ENCODE measurements at regions not wholly inside any gene's neighbourhood (a gene's known extent, or its start where the extent isn't known, plus 50 kb on each side); places are given as distances from the start of the nearest gene placed in this dataset.

DNA sequence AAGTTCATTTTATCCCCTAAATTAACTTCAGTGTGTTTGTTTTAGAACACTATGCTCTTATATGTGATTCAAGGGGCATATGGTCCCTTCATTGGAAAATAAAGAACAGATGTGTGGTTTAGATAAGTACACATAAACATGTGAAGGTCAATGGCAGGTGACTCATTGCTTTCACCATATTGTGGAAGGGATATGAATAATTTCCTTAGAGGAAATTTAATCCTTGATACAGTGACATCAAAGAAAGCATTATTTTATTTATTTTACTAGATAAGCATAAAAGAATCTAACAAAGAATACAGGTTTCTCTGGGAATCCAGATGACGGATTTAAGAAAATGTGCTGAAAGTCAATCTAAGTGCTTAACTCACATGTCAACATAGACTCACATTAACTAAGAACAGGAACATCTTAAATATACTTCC is 373.5 kb downstream of the KCTD12 start:
- no peaks in the 10 kb centered on the region for H3K27me3 ChIP-seq
- no peaks in the 10 kb centered on the region for H3K9me3 ChIP-seq
- H3K27ac ChIP-seq: no peak overlapping the region
- H3K36me3 ChIP-seq: no peaks in the 10 kb centered on the region
- no peak overlapping the region for H3K4me3 ChIP-seq
- DNase-seq (ENCODE audit: low spot score): no peak
- TF ChIP-seq, protein P1, sequence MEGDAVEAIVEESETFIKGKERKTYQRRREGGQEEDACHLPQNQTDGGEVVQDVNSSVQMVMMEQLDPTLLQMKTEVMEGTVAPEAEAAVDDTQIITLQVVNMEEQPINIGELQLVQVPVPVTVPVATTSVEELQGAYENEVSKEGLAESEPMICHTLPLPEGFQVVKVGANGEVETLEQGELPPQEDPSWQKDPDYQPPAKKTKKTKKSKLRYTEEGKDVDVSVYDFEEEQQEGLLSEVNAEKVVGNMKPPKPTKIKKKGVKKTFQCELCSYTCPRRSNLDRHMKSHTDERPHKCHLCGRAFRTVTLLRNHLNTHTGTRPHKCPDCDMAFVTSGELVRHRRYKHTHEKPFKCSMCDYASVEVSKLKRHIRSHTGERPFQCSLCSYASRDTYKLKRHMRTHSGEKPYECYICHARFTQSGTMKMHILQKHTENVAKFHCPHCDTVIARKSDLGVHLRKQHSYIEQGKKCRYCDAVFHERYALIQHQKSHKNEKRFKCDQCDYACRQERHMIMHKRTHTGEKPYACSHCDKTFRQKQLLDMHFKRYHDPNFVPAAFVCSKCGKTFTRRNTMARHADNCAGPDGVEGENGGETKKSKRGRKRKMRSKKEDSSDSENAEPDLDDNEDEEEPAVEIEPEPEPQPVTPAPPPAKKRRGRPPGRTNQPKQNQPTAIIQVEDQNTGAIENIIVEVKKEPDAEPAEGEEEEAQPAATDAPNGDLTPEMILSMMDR (IDR thresholded peaks at IDR 0.05): no peak
- no peaks in the 10 kb centered on the region for H3K4me1 ChIP-seq

DNA sequence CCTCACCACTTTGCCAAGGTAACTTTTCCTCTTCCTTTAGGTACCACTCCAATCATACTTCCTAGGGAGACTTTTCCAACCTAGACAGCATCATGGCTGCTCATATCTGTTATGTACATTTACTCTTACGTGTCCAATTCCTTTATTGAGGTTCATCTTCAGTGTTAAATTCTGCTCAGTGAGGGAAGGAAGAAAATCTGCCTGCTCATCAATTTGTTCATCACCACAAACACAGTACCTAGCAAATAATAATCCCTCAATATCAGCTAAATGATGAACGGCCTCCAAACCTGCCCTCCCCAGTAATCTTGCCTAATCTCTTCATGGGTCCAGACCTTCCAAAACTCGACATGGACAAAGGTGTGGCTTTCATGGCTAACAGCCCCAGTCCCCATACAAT is 380.8 kb downstream of the KCTD12 start:
- Histone ChIP-seq H3K9me3 (no peaks in the 10 kb centered on the region), H3K27ac (no peak overlapping the region), H3K36me3 (no peaks in the 10 kb centered on the region), H3K27me3 (no peaks in the 10 kb centered on the region), H3K4me1 (no peaks in the 10 kb centered on the region), H3K4me3 (no peak overlapping the region)
- no peak for DNase-seq (ENCODE audit: low spot score)
- TF ChIP-seq, protein P1 (IDR thresholded peaks at IDR 0.05): no peak

DNA sequence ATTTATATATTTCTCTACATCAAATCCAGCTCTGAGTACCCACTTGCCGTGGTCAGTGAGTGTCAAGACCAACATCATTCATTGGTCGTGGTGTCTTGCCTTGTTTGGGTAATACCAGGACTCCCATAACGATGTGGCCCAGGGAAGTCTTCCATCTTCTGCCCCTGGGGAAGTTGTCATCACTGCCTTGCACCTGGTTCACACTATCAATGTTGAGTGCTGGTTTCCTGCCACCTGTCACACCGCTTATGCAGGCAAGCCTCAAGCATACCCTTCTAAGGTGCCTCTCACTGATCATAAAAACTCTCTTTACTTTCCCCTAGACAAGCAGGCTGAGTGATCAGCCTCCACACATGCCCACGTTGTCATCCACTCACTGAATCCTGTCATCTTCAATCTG is 382.4 kb downstream of the KCTD12 start:
- H3K4me3 ChIP-seq: no peak overlapping the region
- TF ChIP-seq, protein P1 (IDR thresholded peaks at IDR 0.05): no peak
- no peaks in the 10 kb centered on the region for H3K9me3 ChIP-seq

DNA sequence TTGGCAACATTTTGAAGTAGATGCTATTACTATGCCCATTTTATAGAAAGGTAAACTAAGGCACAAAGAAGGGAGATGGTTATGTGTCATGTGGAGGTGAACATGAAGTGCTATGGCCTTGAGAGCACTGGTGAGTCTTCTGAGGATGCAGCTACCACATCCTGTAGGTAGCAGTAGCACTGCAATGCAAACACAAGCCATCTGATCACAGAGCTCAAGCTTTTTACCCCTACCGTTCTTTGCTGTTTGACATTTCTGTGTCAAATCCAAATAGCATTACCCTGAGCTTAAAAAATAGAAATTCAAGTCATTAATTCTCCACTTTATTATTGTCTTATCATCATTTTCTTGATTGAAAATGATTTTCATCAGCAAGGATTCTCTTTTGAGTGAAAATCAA is 382.9 kb downstream of the KCTD12 start:
- Histone ChIP-seq H3K36me3 (no peaks in the 10 kb centered on the region), H3K27me3 (no peaks in the 10 kb centered on the region), H3K9me3 (no peaks in the 10 kb centered on the region), H3K27ac (no peak overlapping the region), H3K4me3 (no peak overlapping the region), H3K4me1 (no peaks in the 10 kb centered on the region)
- DNase-seq (ENCODE audit: low spot score): no peak
- TF ChIP-seq, protein P1 (IDR thresholded peaks at IDR 0.05): no peak

More for the DNA sequence above, 382.4 kb downstream of the KCTD12 start:
- H3K27ac ChIP-seq: no peak overlapping the region
- no peak for DNase-seq (ENCODE audit: low spot score)
- H3K4me1 ChIP-seq: no peaks in the 10 kb centered on the region
- H3K27me3 ChIP-seq: no peaks in the 10 kb centered on the region
- no peaks in the 10 kb centered on the region for H3K36me3 ChIP-seq

DNA sequence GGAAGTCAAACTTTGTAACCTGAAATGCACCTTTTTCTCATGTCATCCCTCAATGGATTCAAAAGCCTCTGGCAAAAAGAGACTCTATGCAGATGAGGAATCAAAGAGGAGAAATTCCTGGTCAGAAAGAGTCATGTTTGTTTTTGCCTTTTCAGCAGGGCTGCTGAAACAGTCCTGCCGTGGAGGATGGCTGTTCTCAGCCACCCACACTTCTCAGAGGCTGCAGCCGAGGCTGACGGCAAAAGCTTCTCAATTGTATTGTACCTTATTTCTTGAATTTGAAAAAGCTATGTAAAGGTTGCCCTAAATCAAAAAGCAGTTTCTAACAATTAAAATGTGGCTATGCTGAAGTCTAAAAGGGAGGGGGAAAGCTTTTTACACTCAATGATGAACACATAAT is 385.3 kb downstream of the KCTD12 start:
- H3K9me3 ChIP-seq: no peaks in the 10 kb centered on the region
- no peaks in the 10 kb centered on the region for H3K4me1 ChIP-seq
- no peak overlapping the region for H3K4me3 ChIP-seq
- H3K27me3 ChIP-seq: no peaks in the 10 kb centered on the region
- no peak overlapping the region for H3K27ac ChIP-seq
- no peaks in the 10 kb centered on the region for H3K36me3 ChIP-seq
- no peak for DNase-seq (ENCODE audit: low spot score)
- TF ChIP-seq, protein P1 (IDR thresholded peaks at IDR 0.05): no peak

DNA sequence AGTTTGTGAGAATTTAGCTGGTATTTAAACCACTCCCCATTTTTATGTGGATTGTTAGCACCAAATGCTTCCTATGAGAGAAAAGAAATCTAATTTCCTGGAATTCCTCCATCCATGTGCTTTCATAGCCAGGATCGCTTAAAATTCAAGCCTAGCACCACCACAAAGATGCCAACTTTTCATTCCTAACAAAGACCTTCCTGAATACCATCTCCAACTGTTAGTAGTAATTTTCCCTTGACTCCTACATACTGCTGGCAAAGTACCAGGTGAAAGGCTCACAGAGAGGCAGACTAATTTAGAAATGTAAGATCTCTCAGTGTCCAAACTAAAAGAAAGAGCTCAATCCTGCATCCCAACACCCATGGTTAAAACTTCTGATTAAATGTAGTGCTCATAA is 386.3 kb downstream of the KCTD12 start:
- no peak overlapping the region for H3K27ac ChIP-seq
- H3K4me3 ChIP-seq: no peak overlapping the region
- no peaks in the 10 kb centered on the region for H3K9me3 ChIP-seq
- no peaks in the 10 kb centered on the region for H3K4me1 ChIP-seq
- H3K36me3 ChIP-seq: no peaks in the 10 kb centered on the region
- H3K27me3 ChIP-seq: no peaks in the 10 kb centered on the region
- no peak for DNase-seq (ENCODE audit: low spot score)
- TF ChIP-seq, protein P1 (IDR thresholded peaks at IDR 0.05): no peak

Data from right atrium auricular region (tissue), 2 donors.